Natural killer cell (primary cell): ENCODE measurements at regions not wholly inside any gene's neighbourhood (a gene's known extent, or its start where the extent isn't known, plus 50 kb on each side); places are given as distances from the start of the nearest gene placed in this dataset.

Source experiments
- ATAC-seq, 3 donors: fragments of 150-1000 bp in 2 of 3; fragments of 200-7000 bp in 1 of 3; cut with Tn5 transposase; 1 replicate in 1 of 3; 2 replicates in 2 of 3; pipeline ENCODE4 v1.10.0; 2021; ENCODE audit warnings: mild to moderate bottlenecking in 2 of 3, moderate library complexity in 2 of 3
- DNase-seq, 2 donors: peaks; one replicate each; pipeline versions ENCODE4 v3.0.0 to v3.0.0-alpha.2; 2013 to 2021; ENCODE audit warnings: mixed read lengths in 1 of 2
- H3K27ac ChIP-seq: one replicate; pipeline ENCODE4 v1.5.1; 2013; ENCODE audit warnings: mild to moderate bottlenecking, low read length
- H3K27me3 ChIP-seq: one replicate; pipeline ENCODE4 v1.6.1; 2013; ENCODE audit warnings: low read length; ENCODE audit not compliant: control insufficient read depth, insufficient read depth
- H3K36me3 ChIP-seq: one replicate; pipeline ENCODE4 v1.6.1; 2013; ENCODE audit warnings: low read length; ENCODE audit not compliant: control insufficient read depth, insufficient read depth
- H3K4me1 ChIP-seq: one replicate; pipeline ENCODE4 v1.6.1; 2013; ENCODE audit warnings: low read length; ENCODE audit not compliant: control insufficient read depth, insufficient read depth
- H3K4me3 ChIP-seq: one replicate; pipeline ENCODE4 v1.5.1; 2013; ENCODE audit warnings: low read length
- H3K9me3 ChIP-seq: one replicate; pipeline ENCODE4 v1.6.1; 2013; ENCODE audit warnings: low read length; ENCODE audit not compliant: control insufficient read depth, insufficient read depth
- H3K27ac Mint-ChIP-seq, 2 donors: one replicate each; pipeline ENCODE4 v1.8.0; 2022; ENCODE audit warnings: mild to moderate bottlenecking in 2 of 2, mixed read lengths in 2 of 2, moderate library complexity in 1 of 2
- H3K27me3 Mint-ChIP-seq, 2 donors: one replicate each; pipeline ENCODE4 v1.8.0; 2022; ENCODE audit warnings: low read depth in 2 of 2, mixed read lengths in 2 of 2
- H3K36me3 Mint-ChIP-seq: one replicate; pipeline ENCODE4 v1.8.0; 2022; ENCODE audit warnings: mixed read lengths
- H3K4me1 Mint-ChIP-seq, 2 donors: one replicate each; pipeline ENCODE4 v1.8.0; 2022; ENCODE audit warnings: mixed read lengths in 2 of 2
- H3K4me3 Mint-ChIP-seq: one replicate; pipeline ENCODE4 v1.8.0; 2022; ENCODE audit warnings: mild to moderate bottlenecking, moderate library complexity, mixed read lengths
- H3K9me3 Mint-ChIP-seq, 2 donors: one replicate each; pipeline ENCODE4 v1.8.0; 2022; ENCODE audit warnings: mixed read lengths in 2 of 2
- WGBS: methylation state at CpG from one replicate; pipeline ENCODE4 v1.1.7; 2013; ENCODE audit warnings: missing lambda C conversion rate; ENCODE audit not compliant: insufficient coverage; 5-methylcytosine and 5-hydroxymethylcytosine counted together
- intact Hi-C: fragments of 100-400 bp; cut with micrococcal nuclease; formaldehyde crosslinking; loops from one replicate; pipeline ENCODE4 v1.14.2; 2022
- TF ChIP-seq, protein P1 (sequence below): fragments of 200-600 bp; IDR thresholded peaks from one replicate; pipeline ENCODE4 v1.8.0; 2022; ENCODE audit warnings: antibody characterized with exemption

DNA sequence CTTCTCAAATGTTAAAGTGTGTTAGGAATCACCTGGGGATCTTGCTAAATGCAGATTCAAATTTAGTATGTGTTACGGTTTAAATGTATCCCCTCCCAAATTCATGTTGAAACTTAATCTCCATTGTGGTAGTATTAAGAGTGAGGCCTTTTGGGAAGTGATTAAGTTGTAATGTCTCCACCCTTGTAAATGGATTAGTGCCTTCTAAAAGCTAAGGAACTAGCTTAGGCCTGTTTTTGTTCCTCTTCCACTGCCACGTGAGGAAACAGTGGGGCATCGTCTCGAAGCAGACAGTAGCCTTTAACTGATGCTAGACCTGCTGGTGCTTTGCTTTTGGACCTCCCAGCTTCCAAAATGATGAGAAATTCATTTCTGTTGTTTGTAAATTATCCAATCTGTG, 52.3 kb upstream of the SEMA3D start:
- H3K9me3 Mint-ChIP-seq, result peaks cover 14% of the 10 kb centered on the region in 2 donors
- 93% methylated on average over 3 of the region's 4 CpGs for WGBS

DNA sequence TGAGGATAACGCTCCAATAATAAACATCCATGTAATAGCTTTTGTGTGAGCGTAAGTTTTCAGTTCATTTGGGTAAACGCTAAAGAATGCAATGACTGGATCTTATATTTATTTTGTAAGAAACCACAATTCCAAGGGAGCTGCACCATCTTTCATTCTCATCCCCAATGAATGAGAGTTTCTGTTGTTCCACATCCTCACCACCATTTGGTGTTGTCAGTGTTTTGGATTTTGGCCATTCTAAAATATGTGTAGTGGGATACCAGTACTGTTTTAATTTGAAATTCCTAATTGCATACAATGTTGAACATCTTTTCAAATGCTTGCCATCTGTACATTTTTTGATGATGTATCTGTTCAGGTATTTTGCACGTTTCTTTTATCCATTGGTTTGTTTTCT, 50.9 kb upstream of the SEMA3D start:
- Histone ChIP-seq H3K9me3 (no peaks in the 10 kb centered on the region), H3K4me1 (no peaks in the 10 kb centered on the region), H3K27ac (no peak overlapping the region), H3K36me3 (no peaks in the 10 kb centered on the region), H3K4me3 (no peak overlapping the region), H3K27me3 (no peaks in the 10 kb centered on the region)
- WGBS, result no CpG with 5 or more reads among the region's 4 CpGs
- peaks cover 13 to 14% of the 10 kb centered on the region in 2 donors for H3K9me3 Mint-ChIP-seq
- ATAC-seq (no peak), DNase-seq (no peak)
- no peak overlapping the region for H3K4me3 Mint-ChIP-seq
- intact Hi-C loops, result no loop called here
- no peak overlapping the region for H3K27ac Mint-ChIP-seq
- no peaks in the 10 kb centered on the region for H3K4me1 Mint-ChIP-seq
- TF ChIP-seq, protein P1, sequence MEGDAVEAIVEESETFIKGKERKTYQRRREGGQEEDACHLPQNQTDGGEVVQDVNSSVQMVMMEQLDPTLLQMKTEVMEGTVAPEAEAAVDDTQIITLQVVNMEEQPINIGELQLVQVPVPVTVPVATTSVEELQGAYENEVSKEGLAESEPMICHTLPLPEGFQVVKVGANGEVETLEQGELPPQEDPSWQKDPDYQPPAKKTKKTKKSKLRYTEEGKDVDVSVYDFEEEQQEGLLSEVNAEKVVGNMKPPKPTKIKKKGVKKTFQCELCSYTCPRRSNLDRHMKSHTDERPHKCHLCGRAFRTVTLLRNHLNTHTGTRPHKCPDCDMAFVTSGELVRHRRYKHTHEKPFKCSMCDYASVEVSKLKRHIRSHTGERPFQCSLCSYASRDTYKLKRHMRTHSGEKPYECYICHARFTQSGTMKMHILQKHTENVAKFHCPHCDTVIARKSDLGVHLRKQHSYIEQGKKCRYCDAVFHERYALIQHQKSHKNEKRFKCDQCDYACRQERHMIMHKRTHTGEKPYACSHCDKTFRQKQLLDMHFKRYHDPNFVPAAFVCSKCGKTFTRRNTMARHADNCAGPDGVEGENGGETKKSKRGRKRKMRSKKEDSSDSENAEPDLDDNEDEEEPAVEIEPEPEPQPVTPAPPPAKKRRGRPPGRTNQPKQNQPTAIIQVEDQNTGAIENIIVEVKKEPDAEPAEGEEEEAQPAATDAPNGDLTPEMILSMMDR, result no peak
- no peaks in the 10 kb centered on the region for H3K36me3 Mint-ChIP-seq
- no peaks in the 10 kb centered on the region for H3K27me3 Mint-ChIP-seq

More for the DNA sequence above, 52.3 kb upstream of the SEMA3D start:
- DNase-seq (no peak), ATAC-seq (no peak)
- Mint-ChIP-seq H3K27ac (no peak overlapping the region), H3K4me3 (no peak overlapping the region), H3K4me1 (no peaks in the 10 kb centered on the region), H3K27me3 (no peaks in the 10 kb centered on the region), H3K36me3 (no peaks in the 10 kb centered on the region)
- intact Hi-C loops, result no loop called here
- Histone ChIP-seq H3K27ac (no peak overlapping the region), H3K27me3 (no peaks in the 10 kb centered on the region), H3K4me1 (no peaks in the 10 kb centered on the region), H3K36me3 (no peaks in the 10 kb centered on the region), H3K9me3 (no peaks in the 10 kb centered on the region), H3K4me3 (no peak overlapping the region)
- TF ChIP-seq, protein P1, result no peak
